ENCODE measurements at regions not wholly inside any gene's neighbourhood (a gene's known extent, or its start where the extent isn't known, plus 50 kb on each side); places are given as distances from the start of the nearest gene placed in this dataset.

- no peak overlapping the region for H3K9ac ChIP-seq (ENCODE audit: low read depth, low read length)
- no peak overlapping the region for H3K4me3 ChIP-seq (ENCODE audit: low read depth in 1 of 2, low read length in 2 of 2)
- H4K20me1 ChIP-seq (ENCODE audit: insufficient read depth, low read length): no peaks in the 10 kb centered on the region
- TF ChIP-seq CTCF (IDR thresholded peaks at IDR 0.05; ENCODE audit: borderline replicate concordance, extremely low read depth, low read length, poor library complexity, severe bottlenecking) (no peak), EZH2 (IDR thresholded peaks at IDR 0.05; ENCODE audit: borderline replicate concordance, low read depth, low read length, severe bottlenecking) (no peak)
- no peak overlapping the region for H3K27ac ChIP-seq (ENCODE audit: low read length)
- no peak overlapping the region for H2AFZ ChIP-seq (ENCODE audit: low read depth, low read length)
- no peaks in the 10 kb centered on the region for H3K79me2 ChIP-seq (ENCODE audit: insufficient read depth, low read length)
- ATAC-seq (ENCODE audit: insufficient read depth, low read depth): no peak
- no peaks in the 10 kb centered on the region for H3K4me1 ChIP-seq (ENCODE audit: insufficient read depth, low read length)
- no peaks in the 10 kb centered on the region for H3K9me3 ChIP-seq (ENCODE audit: insufficient read depth, low read length, severe bottlenecking)
- H3K27me3 ChIP-seq (ENCODE audit: insufficient read depth, low read length, poor library complexity): no peaks in the 10 kb centered on the region
- no peaks in the 10 kb centered on the region for H3K36me3 ChIP-seq (ENCODE audit: insufficient read depth, low read length)
- no peak overlapping the region for H3K4me2 ChIP-seq (ENCODE audit: insufficient read depth, low read length)
- DNase-seq: no peak
Measured at GRCh38 chr2:172249334-172249733, 146.6 kb upstream of the DLX2 start.

GRCh38 chr2:172249986-172250385 lies 147.3 kb upstream of the DLX2 start:
- H3K27me3 ChIP-seq (ENCODE audit: insufficient read depth, low read length, poor library complexity): peaks cover 3% of the 10 kb centered on the region
- TF ChIP-seq CTCF (IDR thresholded peaks at IDR 0.05; ENCODE audit: borderline replicate concordance, extremely low read depth, low read length, poor library complexity, severe bottlenecking) (no peak), EZH2 (IDR thresholded peaks at IDR 0.05; ENCODE audit: borderline replicate concordance, low read depth, low read length, severe bottlenecking) (no peak)
- H3K27ac ChIP-seq (ENCODE audit: low read length): no peak overlapping the region
- no peaks in the 10 kb centered on the region for H3K79me2 ChIP-seq (ENCODE audit: insufficient read depth, low read length)
- H3K9me3 ChIP-seq (ENCODE audit: insufficient read depth, low read length, severe bottlenecking): no peaks in the 10 kb centered on the region
- H3K36me3 ChIP-seq (ENCODE audit: insufficient read depth, low read length): no peaks in the 10 kb centered on the region
- no peak overlapping the region for H3K4me2 ChIP-seq (ENCODE audit: insufficient read depth, low read length)
- no peak for DNase-seq
- ATAC-seq (ENCODE audit: insufficient read depth, low read depth): no peak
- H4K20me1 ChIP-seq (ENCODE audit: insufficient read depth, low read length): no peaks in the 10 kb centered on the region
- no peak overlapping the region for H3K4me3 ChIP-seq (ENCODE audit: low read depth in 1 of 2, low read length in 2 of 2)
- H2AFZ ChIP-seq (ENCODE audit: low read depth, low read length): no peak overlapping the region
- no peaks in the 10 kb centered on the region for H3K4me1 ChIP-seq (ENCODE audit: insufficient read depth, low read length)
- H3K9ac ChIP-seq (ENCODE audit: low read depth, low read length): no peak overlapping the region

DNA sequence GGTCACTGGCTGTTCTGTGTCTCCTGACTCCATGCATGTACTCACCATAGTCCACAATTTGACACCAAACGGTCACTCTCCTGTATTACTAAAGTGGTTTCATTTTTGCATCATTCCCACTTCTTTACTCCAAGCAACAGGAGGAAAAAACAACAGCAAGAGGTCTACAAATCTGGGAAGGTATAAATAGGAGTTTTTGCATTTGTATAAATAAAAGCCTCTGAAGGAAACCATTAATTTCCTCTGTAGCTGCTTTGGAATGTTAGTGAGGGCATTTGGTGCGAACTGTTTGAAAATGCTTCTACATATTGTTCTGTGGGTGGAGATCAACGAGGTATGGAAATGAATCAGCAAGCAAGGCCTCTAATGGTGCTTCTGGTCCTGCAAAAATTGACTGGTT lies 148.5 kb upstream of the DLX2 start:
- no peak overlapping the region for H2AFZ ChIP-seq (ENCODE audit: low read depth, low read length)
- H3K4me1 ChIP-seq (ENCODE audit: insufficient read depth, low read length): no peaks in the 10 kb centered on the region
- TF ChIP-seq CTCF (IDR thresholded peaks at IDR 0.05; ENCODE audit: borderline replicate concordance, extremely low read depth, low read length, poor library complexity, severe bottlenecking): no peak
- no peak for TF ChIP-seq EZH2 (IDR thresholded peaks at IDR 0.05; ENCODE audit: borderline replicate concordance, low read depth, low read length, severe bottlenecking)
- H3K79me2 ChIP-seq (ENCODE audit: insufficient read depth, low read length): no peaks in the 10 kb centered on the region
- no peaks in the 10 kb centered on the region for H3K9me3 ChIP-seq (ENCODE audit: insufficient read depth, low read length, severe bottlenecking)
- H3K9ac ChIP-seq (ENCODE audit: low read depth, low read length): no peak overlapping the region
- no peaks in the 10 kb centered on the region for H4K20me1 ChIP-seq (ENCODE audit: insufficient read depth, low read length)
- no peak overlapping the region for H3K4me3 ChIP-seq (ENCODE audit: low read depth in 1 of 2, low read length in 2 of 2)
- no peak overlapping the region for H3K4me2 ChIP-seq (ENCODE audit: insufficient read depth, low read length)
- H3K27ac ChIP-seq (ENCODE audit: low read length): no peak overlapping the region
- ATAC-seq (ENCODE audit: insufficient read depth, low read depth) (no peak), DNase-seq (no peak)
- no peaks in the 10 kb centered on the region for H3K36me3 ChIP-seq (ENCODE audit: insufficient read depth, low read length)
- H3K27me3 ChIP-seq (ENCODE audit: insufficient read depth, low read length, poor library complexity): peaks cover 3% of the 10 kb centered on the region

DNA sequence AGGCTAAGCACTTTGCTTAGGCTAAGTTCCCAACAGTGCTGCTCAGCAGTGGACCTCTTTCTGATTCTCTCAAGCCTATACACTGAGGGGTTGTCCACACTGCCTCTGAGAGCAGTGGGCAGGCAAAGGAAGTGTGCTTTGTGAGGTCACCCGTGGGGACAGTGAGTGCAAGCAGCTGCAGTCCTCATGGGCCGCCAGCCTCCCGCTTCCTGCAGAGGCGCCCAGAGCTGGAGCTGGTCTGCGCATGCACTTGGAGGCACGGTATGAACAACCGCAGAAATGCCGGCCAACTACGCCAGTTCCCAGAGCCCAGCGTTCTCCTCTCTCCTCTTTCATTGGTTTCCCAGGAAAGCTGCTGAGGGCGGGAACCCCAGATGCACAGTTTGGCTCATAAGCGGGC lies 149.5 kb upstream of the DLX2 start:
- TF ChIP-seq CTCF (IDR thresholded peaks at IDR 0.05; ENCODE audit: borderline replicate concordance, extremely low read depth, low read length, poor library complexity, severe bottlenecking): no peak
- no peaks in the 10 kb centered on the region for H3K79me2 ChIP-seq (ENCODE audit: insufficient read depth, low read length)
- DNase-seq (no peak), ATAC-seq (ENCODE audit: insufficient read depth, low read depth) (no peak)
- no peaks in the 10 kb centered on the region for H3K4me1 ChIP-seq (ENCODE audit: insufficient read depth, low read length)
- no peak overlapping the region for H2AFZ ChIP-seq (ENCODE audit: low read depth, low read length)
- no peak overlapping the region for H3K4me3 ChIP-seq (ENCODE audit: low read depth in 1 of 2, low read length in 2 of 2)
- no peak overlapping the region for H3K4me2 ChIP-seq (ENCODE audit: insufficient read depth, low read length)
- H4K20me1 ChIP-seq (ENCODE audit: insufficient read depth, low read length): no peaks in the 10 kb centered on the region
- H3K9ac ChIP-seq (ENCODE audit: low read depth, low read length): no peak overlapping the region
- H3K27me3 ChIP-seq (ENCODE audit: insufficient read depth, low read length, poor library complexity): peaks cover 3% of the 10 kb centered on the region
- H3K9me3 ChIP-seq (ENCODE audit: insufficient read depth, low read length, severe bottlenecking): no peaks in the 10 kb centered on the region
- no peaks in the 10 kb centered on the region for H3K36me3 ChIP-seq (ENCODE audit: insufficient read depth, low read length)
- no peak overlapping the region for H3K27ac ChIP-seq (ENCODE audit: low read length)
